HG03045 (cell line): ENCODE measurements at regions not wholly inside any gene's neighbourhood (a gene's known extent, or its start where the extent isn't known, plus 50 kb on each side); places are given as distances from the start of the nearest gene placed in this dataset.

Experiments
- ATAC-seq: cut with Tn5 transposase; IDR thresholded peaks from one replicate; pipeline ENCODE4 v1.9.1; 2021; ENCODE audit warnings: mild to moderate bottlenecking, moderate library complexity; ENCODE audit not compliant: unreplicated experiment

GRCh38 chr10:3433988-3434387 is 261.4 kb upstream of the PITRM1 start:
- ATAC-seq = no peak

GRCh38 chr10:3433131-3433530 is 260.5 kb upstream of the PITRM1 start:
- no peak for ATAC-seq

DNA sequence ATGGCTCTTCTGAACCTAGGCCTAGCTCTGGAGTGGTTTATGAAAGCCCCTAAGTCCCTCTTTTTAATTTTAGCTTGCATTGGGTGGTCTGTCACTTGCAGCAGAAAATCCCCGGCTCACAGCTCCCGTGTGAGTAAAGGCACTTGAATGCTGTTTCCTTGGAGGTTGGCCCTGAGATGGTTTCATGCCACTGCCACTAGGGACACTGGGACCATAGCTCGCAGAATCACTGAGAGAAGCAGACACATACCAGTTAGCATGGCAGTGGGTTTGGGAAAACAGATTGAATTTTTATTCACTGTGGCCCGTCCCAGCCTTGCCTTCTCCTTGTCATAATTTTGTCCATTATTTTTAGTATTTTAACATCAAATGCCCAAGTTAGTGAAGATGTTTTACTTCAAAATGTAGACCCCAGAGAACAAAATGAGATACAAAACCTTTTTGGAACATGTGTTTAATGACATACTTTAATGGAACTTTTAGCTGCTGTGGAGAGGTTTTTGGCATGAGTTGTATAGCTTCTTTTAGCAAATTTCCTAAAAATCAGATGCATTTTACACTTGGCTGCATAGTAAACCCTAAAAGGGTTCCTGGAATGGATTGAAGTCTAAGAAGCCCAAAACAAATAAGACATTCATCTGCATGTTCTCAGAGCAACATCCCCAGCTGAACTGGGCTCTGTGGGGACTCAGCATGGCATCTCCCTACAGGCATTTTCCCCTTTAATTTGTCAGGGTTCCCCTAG is 259.7 kb upstream of the PITRM1 start:
- ATAC-seq = no peak

- no peak for ATAC-seq
These were observed 257.9 kb upstream of the PITRM1 start for GRCh38 chr10:3430501-3430900.

GRCh38 chr10:3429676-3430075 is 257.1 kb upstream of the PITRM1 start:
- no peak for ATAC-seq

- no peak for ATAC-seq
These were observed 256.2 kb upstream of the PITRM1 start for GRCh38 chr10:3428826-3429225.

DNA sequence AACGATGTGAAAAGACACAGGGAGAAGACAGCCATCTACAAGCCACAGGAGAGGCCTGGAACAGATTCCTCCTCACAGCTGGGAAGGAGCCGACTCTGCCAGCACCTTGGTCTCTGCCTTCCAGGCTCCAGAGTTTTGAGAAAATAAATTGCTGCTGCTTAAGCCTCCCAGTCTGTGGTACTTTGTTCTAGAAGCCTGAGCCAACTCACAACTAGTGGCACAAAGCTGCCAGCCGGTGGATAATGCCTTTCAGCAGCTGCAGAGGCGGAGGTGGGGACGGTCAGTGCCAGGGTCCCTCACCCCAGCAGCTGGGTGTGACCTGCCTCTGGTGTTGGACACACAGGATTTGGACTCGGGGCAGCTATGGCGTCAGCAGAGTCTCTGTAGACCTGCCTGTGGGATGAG is 255.4 kb upstream of the PITRM1 start:
- ATAC-seq = no peak

DNA sequence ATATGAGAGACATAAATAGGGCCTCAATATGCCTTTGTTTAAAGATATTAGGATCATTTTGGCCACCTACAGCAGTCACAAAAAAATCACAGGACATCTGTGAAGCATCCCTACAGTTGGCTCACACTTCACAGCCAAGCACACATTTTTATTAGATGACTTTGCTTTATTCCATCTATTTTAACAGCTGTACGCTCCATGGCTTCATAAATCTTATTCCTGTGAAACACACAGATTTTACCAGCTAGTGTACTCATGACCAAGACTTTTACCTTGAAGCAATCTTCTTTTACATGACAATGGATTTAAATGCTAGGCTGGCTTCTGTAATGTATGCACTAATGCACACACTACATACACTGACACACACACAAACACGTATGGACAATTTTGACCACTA is 254.8 kb upstream of the PITRM1 start:
- ATAC-seq = no peak

DNA sequence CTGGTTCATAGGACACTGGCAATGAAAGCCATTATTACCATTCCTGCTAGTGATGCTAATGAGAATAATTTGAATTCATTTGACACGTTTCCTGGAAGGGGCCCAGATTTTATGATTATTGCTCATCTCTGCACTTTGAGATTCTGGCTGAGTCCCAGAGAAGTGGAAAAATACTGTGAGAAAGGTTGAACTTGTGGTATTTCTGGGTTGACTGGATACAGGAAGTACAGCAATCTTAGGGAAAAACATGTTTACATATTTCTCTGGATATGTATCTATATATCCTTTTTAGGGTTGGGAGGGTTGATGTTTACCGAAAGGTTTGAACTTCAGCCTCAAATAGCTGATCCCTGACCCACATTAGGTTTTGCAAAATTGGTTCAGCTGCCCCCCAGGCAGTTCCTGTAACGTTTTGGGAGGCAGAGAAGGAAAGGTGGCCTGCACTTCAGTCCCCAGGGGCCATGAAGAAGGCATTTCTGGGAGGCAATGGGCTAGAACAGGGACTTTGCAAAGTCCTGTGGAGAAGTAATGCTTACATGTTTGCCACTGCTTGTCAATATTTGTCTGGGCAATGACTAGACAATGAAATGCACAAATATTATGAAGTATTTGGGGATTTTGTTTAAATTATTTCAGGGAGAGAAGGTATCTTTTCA is 253.7 kb upstream of the PITRM1 start:
- ATAC-seq = no peak

DNA sequence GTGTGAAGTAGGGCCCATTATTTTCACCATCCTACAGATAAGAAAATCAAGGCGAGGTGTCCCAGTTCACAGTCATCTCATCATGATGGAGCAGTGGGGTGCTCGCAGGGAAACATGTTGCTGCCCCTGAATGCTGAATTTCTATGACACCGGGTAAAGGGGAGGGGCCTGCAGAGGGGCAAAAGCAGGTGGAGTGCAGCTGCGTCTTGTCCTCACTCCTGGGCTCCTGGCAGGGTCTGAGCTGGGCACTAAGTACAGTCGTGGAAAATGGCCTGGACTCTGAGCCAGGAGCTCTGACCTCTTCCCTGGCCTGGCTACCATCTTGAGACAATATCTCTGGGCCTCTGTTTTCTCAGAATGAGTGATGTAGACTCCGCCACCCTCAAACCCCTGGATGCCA is 253.1 kb upstream of the PITRM1 start:
- ATAC-seq = no peak

- no peak for ATAC-seq
These were observed 252.7 kb upstream of the PITRM1 start for GRCh38 chr10:3425261-3425660.

DNA sequence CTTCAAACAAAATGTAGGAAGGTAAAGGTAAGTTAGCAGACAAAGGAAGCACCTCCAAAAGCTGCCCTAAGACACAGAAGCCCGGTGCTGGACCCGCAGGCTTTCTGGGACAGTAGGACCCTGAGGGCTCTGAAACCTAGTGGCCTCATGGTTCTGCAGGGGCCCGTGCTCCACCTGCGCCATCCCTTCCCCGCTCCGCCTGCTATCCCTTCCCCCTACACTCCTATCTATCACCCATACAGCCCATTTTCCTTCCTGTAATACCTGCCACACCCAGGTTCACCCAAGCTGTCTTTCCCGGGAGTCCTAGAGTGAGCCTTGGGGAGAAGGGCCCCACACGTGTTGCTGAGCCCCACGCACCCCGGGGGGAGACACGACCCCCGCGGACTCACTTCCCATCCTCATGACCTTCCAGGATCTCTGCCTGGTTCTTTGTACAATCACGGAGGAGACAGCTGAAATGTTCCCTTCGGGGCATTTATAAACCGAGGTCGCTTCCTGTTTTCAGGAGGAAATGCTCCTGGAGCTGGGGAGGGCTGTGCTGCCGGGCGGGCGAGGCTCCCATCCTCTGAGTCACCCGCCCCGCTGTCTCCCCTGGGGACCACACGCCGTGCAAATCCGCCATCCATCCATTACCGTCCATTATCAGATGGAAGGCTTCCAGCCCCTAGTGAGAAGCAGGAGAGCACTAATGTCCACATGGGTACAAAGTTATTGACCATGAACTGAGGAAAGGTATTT is 251.7 kb upstream of the PITRM1 start:
- ATAC-seq = no peak

GRCh38 chr10:3423384-3423783 is 250.8 kb upstream of the PITRM1 start:
- ATAC-seq = no peak

GRCh38 chr10:3422282-3422681 is 249.7 kb upstream of the PITRM1 start:
- ATAC-seq = no peak

GRCh38 chr10:3421537-3422257 is 249.1 kb upstream of the PITRM1 start:
- ATAC-seq = no peak

DNA sequence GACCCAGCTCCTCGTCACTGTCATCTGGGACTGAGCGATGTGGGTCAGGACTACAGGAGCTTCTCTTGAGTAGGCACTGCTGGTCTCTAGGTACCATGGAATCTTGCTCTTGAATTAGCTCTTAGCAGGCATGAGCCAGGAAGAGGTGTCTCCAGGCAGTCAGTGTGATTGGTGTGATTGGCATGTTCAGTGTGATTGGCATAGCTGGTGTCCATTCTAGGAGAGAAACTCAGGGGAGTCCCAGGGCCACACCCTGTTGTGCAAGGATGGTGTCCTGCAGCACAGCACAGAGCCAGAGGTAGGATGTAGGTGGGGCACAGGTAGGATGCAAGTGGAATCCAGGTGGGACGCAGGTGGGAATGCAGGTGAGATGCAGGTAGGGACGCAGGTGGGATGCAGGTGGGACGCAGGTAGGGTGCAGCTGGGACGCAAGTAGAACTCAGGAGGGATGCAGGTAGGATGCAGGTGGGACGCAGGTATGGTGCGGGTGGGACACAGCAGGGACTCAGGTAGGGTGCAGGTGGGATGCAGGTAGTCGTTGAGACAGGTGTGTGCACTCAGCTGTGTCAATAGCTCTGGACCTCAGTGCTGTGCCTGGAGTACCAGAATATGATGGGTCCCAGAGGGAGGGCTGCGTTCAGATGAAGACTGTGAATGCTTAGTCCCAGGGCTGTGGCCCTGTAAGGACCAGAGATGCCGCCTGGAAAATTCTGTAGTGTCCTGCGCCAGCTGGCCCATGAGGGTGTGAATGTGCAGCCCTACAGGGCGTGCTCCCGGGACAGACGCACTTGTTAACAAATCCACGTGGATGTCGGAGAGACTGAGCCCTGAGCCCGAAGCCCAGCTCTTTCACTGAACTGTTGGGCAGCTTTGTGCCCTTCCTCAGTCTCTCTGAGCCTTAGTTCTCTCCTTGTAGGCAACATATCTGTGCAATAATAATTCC is 248.2 kb upstream of the PITRM1 start:
- ATAC-seq = no peak

DNA sequence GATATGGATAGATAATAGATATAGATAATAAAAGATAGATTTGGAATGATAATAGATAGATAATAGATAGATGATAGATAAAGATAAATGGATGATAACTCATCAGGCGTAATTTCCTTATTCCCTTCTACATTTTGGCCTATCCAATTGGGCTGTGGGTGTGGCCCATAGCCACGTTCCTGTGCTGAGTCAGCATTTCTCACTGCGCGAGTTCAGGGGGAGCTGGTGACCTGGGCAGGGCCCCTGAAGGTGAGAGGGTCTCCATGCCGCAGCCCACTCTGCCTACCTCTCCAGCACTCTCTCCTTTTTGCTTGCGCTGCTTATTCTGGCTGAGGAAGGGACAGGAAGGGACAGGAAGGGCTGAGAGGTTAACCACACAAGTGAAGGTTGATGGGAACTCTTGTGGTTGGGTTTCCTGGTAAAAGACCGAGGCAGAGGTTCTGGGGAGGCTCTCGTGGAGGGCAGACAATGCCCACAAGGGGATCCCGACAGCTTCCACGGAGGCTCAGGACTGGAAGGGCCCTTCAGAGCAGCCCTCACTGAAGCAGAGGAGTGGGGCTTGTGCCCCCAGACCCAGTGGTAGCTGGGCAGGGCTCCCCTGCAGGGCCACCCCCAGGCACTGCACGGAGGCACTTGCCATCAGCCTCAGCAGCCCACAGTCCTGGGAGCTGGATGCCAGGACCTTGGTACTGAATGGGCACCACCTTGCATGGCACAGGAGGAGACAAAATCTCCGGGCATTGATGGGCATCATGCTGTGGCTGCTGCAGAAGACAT is 247.3 kb upstream of the PITRM1 start:
- ATAC-seq = no peak

GRCh38 chr10:3418926-3419325 is 246.3 kb upstream of the PITRM1 start:
- no peak for ATAC-seq

GRCh38 chr10:3418041-3418754 is 245.6 kb upstream of the PITRM1 start:
- ATAC-seq = no peak
